ENCODE measurements at regions not wholly inside any gene's neighbourhood (a gene's known extent, or its start where the extent isn't known, plus 50 kb on each side); places are given as distances from the start of the nearest gene placed in this dataset.

- DNase-seq: no peak
These were observed 57.9 kb upstream of the SPRY1 start for GRCh38 chr4:123338715-123339114.

GRCh38 chr4:123339507-123340380 lies 56.9 kb upstream of the SPRY1 start:
- no peak for DNase-seq

- no peak for DNase-seq
These were observed 56.3 kb upstream of the SPRY1 start for GRCh38 chr4:123340381-123340701.

GRCh38 chr4:123342498-123342897 lies 54.1 kb upstream of the SPRY1 start:
- no peak for DNase-seq

GRCh38 chr4:123343400-123344041 lies 53.1 kb upstream of the SPRY1 start:
- DNase-seq: no peak

- DNase-seq: no peak
These were observed 51.3 kb upstream of the SPRY1 start for GRCh38 chr4:123345137-123345934.

GRCh38 chr4:123345935-123346300 lies 50.7 kb upstream of the SPRY1 start:
- no peak for DNase-seq

- DNase-seq: no peak
These were observed 50.2 kb upstream of the SPRY1 start for GRCh38 chr4:123346330-123346940.

Measured in activated effector memory CD4-positive, alpha-beta T cell treated with anti-CD3 and anti-CD28 coated beads, Interleukin-2, amount 50 U/mL, for 16 hours (primary cell).